B cell (primary cell): ENCODE measurements at regions not wholly inside any gene's neighbourhood (a gene's known extent, or its start where the extent isn't known, plus 50 kb on each side); places are given as distances from the start of the nearest gene placed in this dataset.

Source experiments
- ATAC-seq: fragments of 200-7000 bp; cut with Tn5 transposase; one replicate; pipeline ENCODE4 v1.10.0; 2021; ENCODE audit warnings: low read depth, mild to moderate bottlenecking, moderate number of reproducible peaks, moderate library complexity
- CTCF ChIA-PET: fragments of 350-600 bp; sonication (Branson Sonifier 250); formaldehyde crosslinking; loops from one replicate; lab custom pipeline; 2021; ENCODE audit warnings: antibody characterized with exemption, inconsistent platforms; lab: Charles Lee
- POLR2A ChIA-PET: fragments of 350-600 bp; sonication (Branson Sonifier 250); formaldehyde crosslinking; loops from one replicate; lab custom pipeline; 2021; ENCODE audit warnings: antibody characterized with exemption; lab: Charles Lee
- DNase-seq: peaks from one replicate; pipeline ENCODE4 v3.0.0; 2013
- H2AFZ ChIP-seq: 2 replicates; pipeline ENCODE4 v1.6.1; 2012; ENCODE audit warnings: mild to moderate bottlenecking, low read depth, low read length; ENCODE audit not compliant: insufficient read depth, poor library complexity, severe bottlenecking
- H3K27ac ChIP-seq, 2 donors: 1 replicate in 1 of 2; 2 replicates in 1 of 2; pipeline ENCODE4 v1.5.1; 2012 to 2013; ENCODE audit warnings: low read length in 2 of 2, mild to moderate bottlenecking in 2 of 2, moderate library complexity in 1 of 2
- H3K27me3 ChIP-seq, 4 experiments: fragments of 200-600 bp in 1 of 4; sonication (generic) in 1 of 4; replicated peaks in 1 of 4; 1 replicate in 2 of 4; 2 replicates in 2 of 4; pipeline versions ENCODE4 v1.6.1 to v1.7.0; 2013 to 2016; ENCODE audit warnings: low read length in 3 of 4, mild to moderate bottlenecking in 2 of 4, mixed read lengths in 1 of 4, moderate library complexity in 1 of 4; ENCODE audit not compliant: insufficient read depth in 4 of 4, control insufficient read depth in 3 of 4; ENCODE audit errors: control extremely low read depth in 1 of 4
- H3K36me3 ChIP-seq, 2 experiments: replicated peaks in 1 of 2; 1 replicate in 1 of 2; 2 replicates in 1 of 2; pipeline versions ENCODE4 v1.6.1 to v1.7.1; 2013; ENCODE audit warnings: low read length in 1 of 2; ENCODE audit not compliant: insufficient read depth in 2 of 2, control insufficient read depth in 1 of 2; ENCODE audit errors: control extremely low read depth in 1 of 2, extremely low read depth in 1 of 2
- H3K4me1 ChIP-seq, 2 donors: fragments of 200-600 bp in 1 of 2; sonication (generic) in 1 of 2; 1 replicate in 1 of 2; 2 replicates in 1 of 2; pipeline versions ENCODE4 v1.5.1 to v1.6.1; 2013 to 2017; ENCODE audit warnings: low read length in 2 of 2; ENCODE audit not compliant: control insufficient read depth in 2 of 2, insufficient read depth in 2 of 2
- H3K4me2 ChIP-seq: replicated peaks from 2 replicates; pipeline ENCODE3; 2012; ENCODE audit warnings: mild to moderate bottlenecking, low read depth, low read length; ENCODE audit not compliant: poor library complexity, severe bottlenecking
- H3K4me3 ChIP-seq, 5 experiments: fragments of 200-600 bp in 1 of 5; sonication (generic) in 1 of 5; 1 replicate in 3 of 5; 2 replicates in 2 of 5; pipeline versions ENCODE4 v1.5.1 to v1.7.0; 2011 to 2016; ENCODE audit warnings: low read length in 4 of 5, mild to moderate bottlenecking in 4 of 5, low read depth in 2 of 5, control low read depth in 1 of 5, moderate library complexity in 1 of 5; ENCODE audit not compliant: insufficient read depth in 1 of 5; ENCODE audit errors: control extremely low read depth in 1 of 5, extremely low read depth in 1 of 5
- H3K79me2 ChIP-seq: fragments of 200-600 bp; sonication (generic); one replicate; pipeline ENCODE4 v1.6.0; 2016; ENCODE audit warnings: low read length; ENCODE audit not compliant: control insufficient read depth, insufficient read depth
- H3K9ac ChIP-seq: fragments of 200-600 bp; sonication (generic); 2 replicates; pipeline ENCODE4 v1.6.1; 2017; ENCODE audit warnings: mild to moderate bottlenecking, low read length, moderate library complexity
- H3K9me3 ChIP-seq, 3 donors: one replicate each; pipeline versions ENCODE4 v1.6.1 to v1.7.1; 2013; ENCODE audit warnings: low read length in 2 of 3; ENCODE audit not compliant: control insufficient read depth in 2 of 3, insufficient read depth in 1 of 3; ENCODE audit errors: control extremely low read depth in 1 of 3
- H4K20me1 ChIP-seq: 2 replicates; pipeline ENCODE4 v1.6.0; 2012; ENCODE audit warnings: mild to moderate bottlenecking, low read length; ENCODE audit not compliant: insufficient read depth, control insufficient read depth, poor library complexity, severe bottlenecking
- H3K27ac Mint-ChIP-seq: one replicate; pipeline ENCODE4 v1.8.0; 2021; ENCODE audit warnings: mixed read lengths
- H3K27me3 Mint-ChIP-seq: one replicate; pipeline ENCODE4 v1.8.0; 2021; ENCODE audit warnings: mixed read lengths
- H3K4me1 Mint-ChIP-seq: one replicate; pipeline ENCODE4 v1.8.0; 2021; ENCODE audit warnings: mixed read lengths
- H3K4me3 Mint-ChIP-seq: one replicate; pipeline ENCODE4 v1.8.0; 2021; ENCODE audit warnings: mixed read lengths
- H3K9me3 Mint-ChIP-seq: one replicate; pipeline ENCODE4 v1.8.0; 2022; ENCODE audit warnings: mixed read lengths; ENCODE audit not compliant: insufficient read depth
- CTCF ChIP-seq: fragments of 200-600 bp; IDR thresholded peaks from one replicate; pipeline ENCODE4 v1.8.0; 2022; ENCODE audit warnings: antibody characterized with exemption, mild to moderate bottlenecking
- EZH2 ChIP-seq: IDR thresholded peaks from 2 replicates; pipeline ENCODE4 v1.6.1; 2012; ENCODE audit warnings: borderline replicate concordance, low read depth, mild to moderate bottlenecking, moderate library complexity, low read length; ENCODE audit not compliant: insufficient read depth, poor library complexity, severe bottlenecking
- WGBS: methylation state at CpG from one replicate; pipeline ENCODE4 v1.1.5; 2013; ENCODE audit warnings: missing lambda C conversion rate; ENCODE audit not compliant: insufficient coverage; 5-methylcytosine and 5-hydroxymethylcytosine counted together
- intact Hi-C: fragments of 100-400 bp; cut with micrococcal nuclease; formaldehyde crosslinking; loops from one replicate; pipeline ENCODE4 v1.10.0; 2022

- H2AFZ ChIP-seq, result no peak overlapping the region
- no peaks in the 10 kb centered on the region for H4K20me1 ChIP-seq
- H3K4me3 Mint-ChIP-seq, result no peak overlapping the region
- WGBS, result 54% methylated on average over 5 of the region's 8 CpGs
- H3K9me3 Mint-ChIP-seq, result no peaks in the 10 kb centered on the region
- H3K9ac ChIP-seq, result no peak overlapping the region
- no peaks in the 10 kb centered on the region for H3K9me3 ChIP-seq
- no peak for DNase-seq
- no peaks in the 10 kb centered on the region for H3K36me3 ChIP-seq
- no peaks in the 10 kb centered on the region for H3K4me1 Mint-ChIP-seq
- H3K4me2 ChIP-seq, result no peak overlapping the region
- no peak overlapping the region for H3K27ac ChIP-seq
- ChIA-PET POLR2A (no interaction called here), CTCF (no interaction called here)
- H3K4me1 ChIP-seq, result no peaks in the 10 kb centered on the region
- TF ChIP-seq CTCF (no peak), EZH2 (no peak)
- intact Hi-C loops, result no loop called here
- no peak overlapping the region for H3K4me3 ChIP-seq
- H3K27ac Mint-ChIP-seq, result no peak overlapping the region
- no peaks in the 10 kb centered on the region for H3K27me3 ChIP-seq
- no peaks in the 10 kb centered on the region for H3K79me2 ChIP-seq
- ATAC-seq, result no peak
- no peaks in the 10 kb centered on the region for H3K27me3 Mint-ChIP-seq
Observed at GRCh38 chr3:159560214-159560979, 428.2 kb upstream of the IL12A start.

GRCh38 chr3:159565313-159565712, 423.3 kb upstream of the IL12A start:
- no peaks in the 10 kb centered on the region for H3K36me3 ChIP-seq
- TF ChIP-seq EZH2 (no peak), CTCF (no peak)
- no peaks in the 10 kb centered on the region for H3K79me2 ChIP-seq
- no peak overlapping the region for H3K4me3 ChIP-seq
- H3K9me3 ChIP-seq, result no peaks in the 10 kb centered on the region
- H3K27me3 Mint-ChIP-seq, result no peaks in the 10 kb centered on the region
- H3K4me1 Mint-ChIP-seq, result no peaks in the 10 kb centered on the region
- ATAC-seq, result no peak
- H3K9me3 Mint-ChIP-seq, result peaks cover 5% of the 10 kb centered on the region
- no peak overlapping the region for H3K4me3 Mint-ChIP-seq
- ChIA-PET POLR2A (no interaction called here), CTCF (no interaction called here)
- H3K4me1 ChIP-seq, result no peaks in the 10 kb centered on the region
- intact Hi-C loops, result no loop called here
- H2AFZ ChIP-seq, result no peak overlapping the region
- no peaks in the 10 kb centered on the region for H4K20me1 ChIP-seq
- WGBS, result no CpG with 5 or more reads among the region's 1 CpG
- no peak for DNase-seq
- no peak overlapping the region for H3K9ac ChIP-seq
- no peaks in the 10 kb centered on the region for H3K27me3 ChIP-seq
- no peak overlapping the region for H3K4me2 ChIP-seq
- H3K27ac Mint-ChIP-seq, result no peak overlapping the region
- H3K27ac ChIP-seq, result no peak overlapping the region
